DMS 273 (cell line): ENCODE measurements at regions not wholly inside any gene's neighbourhood (a gene's known extent, or its start where the extent isn't known, plus 50 kb on each side); places are given as distances from the start of the nearest gene placed in this dataset.

Experiments used
- DNase-seq: peaks from one replicate; lab custom pipeline; 2025; ENCODE audit not compliant: unreplicated experiment; lab: John Stamatoyannopoulos, UW

DNA sequence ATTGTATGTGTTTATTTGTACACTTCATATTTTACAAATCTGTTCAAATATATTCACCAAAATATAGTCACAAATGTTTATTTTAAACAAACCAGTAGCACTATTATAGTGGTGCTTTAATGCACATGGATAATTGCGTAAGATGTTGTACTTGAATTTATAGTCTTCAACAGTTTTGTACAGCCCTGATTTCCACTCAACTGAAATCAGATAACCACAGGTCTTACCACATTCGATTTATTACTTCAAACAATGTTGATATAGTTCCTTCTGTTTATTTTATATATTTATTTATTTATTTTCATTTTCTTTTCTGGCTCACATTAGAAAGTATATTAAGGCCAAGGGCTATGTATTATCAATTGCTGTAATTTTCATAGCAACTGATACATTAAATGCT lies 99.4 kb upstream of the ZNF804A start:
- DNase-seq = no peak

DNA sequence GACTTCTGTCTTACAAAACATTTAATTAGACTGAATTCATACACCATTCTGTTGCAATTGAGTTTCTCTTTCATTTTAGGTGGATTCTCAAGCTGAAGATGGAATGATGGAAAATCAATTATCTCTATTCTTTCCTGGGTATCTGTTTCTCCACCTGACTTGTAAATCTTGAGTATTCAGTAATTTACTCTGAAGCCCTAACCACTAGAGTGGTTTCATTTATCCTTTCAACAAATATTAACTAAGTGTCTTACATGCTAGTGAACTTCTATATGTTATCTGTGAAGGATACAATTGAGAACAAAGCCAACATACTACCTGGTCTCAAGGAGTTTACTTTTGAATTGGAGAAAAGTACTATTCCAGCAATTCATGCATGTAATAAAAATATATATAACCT lies 94.1 kb upstream of the ZNF804A start:
- no peak for DNase-seq

DNA sequence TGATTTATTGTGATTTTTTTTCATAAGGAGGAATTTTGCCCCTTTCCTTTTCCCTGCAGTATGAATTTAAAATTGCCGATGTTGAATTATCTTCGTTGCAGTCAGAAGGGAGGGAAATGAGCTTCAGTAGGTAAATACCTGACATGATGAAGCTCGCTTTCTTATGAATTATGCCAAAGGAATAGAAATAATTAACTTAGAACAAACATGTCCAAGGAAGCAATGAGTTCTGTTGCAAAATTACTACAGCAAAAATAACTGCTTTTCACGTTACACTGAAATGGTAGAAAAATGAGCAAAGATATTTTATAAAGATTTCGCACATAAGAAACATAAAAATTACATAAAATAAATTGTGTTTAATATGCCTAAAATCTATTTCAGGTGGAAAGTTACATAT lies 91.1 kb upstream of the ZNF804A start:
- DNase-seq = no peak

DNA sequence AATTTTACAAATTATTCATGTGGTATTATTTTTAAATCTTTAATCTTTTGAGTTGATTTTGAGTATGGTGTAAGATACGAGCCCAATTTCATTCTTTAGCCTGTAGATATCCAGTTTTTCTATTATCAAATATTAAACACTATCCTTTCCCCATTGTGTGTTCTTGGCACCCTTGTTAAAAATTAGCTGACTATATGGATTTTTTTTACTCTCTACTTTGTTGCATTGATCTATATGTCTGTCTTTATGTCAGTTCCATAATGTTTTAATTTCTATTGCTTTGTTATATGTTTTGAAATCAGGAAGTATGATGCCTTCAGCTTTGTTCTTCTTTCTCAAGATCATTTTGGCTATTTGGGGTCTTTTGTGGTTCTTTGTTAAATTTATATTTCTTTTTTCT lies 80.9 kb upstream of the ZNF804A start:
- no peak for DNase-seq

DNA sequence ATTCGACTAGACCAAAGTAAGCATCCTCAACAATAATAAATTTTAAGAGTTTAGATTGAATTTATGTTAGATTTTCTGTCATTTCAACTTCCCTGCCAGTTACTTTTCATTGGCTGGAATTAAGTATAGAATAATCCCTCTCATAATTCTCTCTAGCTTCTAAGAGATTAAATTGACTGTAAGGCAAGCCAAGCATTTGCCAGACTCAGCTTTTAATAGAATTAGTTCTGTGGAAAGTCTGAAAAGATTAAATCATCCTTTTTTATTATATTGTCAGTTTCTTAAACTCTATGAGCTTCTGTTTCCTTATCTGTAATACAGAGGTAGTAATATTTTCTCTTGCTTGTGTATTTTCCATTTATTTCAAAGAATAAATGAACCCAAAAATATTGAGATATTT lies 77.9 kb upstream of the ZNF804A start:
- no peak for DNase-seq

DNA sequence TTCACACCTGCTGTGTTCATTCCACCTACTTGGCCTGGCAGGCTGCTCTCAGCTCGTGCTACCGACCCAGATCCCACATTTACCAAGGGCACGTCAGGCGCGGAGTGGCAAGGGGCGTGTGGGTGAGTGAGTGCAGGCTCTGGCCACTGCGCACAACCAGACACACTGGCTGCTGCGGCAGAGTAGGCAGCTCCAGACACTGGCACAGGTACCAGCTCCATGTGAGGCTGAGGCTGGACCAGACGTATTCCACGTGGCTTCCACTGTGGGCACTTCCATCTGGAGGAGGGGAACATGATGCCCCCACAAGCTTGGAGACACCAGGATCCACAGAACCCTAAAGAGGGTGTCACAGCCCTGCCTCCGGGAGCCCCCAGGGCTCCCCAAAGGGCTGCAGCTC lies 74.6 kb upstream of the ZNF804A start:
- DNase-seq = no peak

DNA sequence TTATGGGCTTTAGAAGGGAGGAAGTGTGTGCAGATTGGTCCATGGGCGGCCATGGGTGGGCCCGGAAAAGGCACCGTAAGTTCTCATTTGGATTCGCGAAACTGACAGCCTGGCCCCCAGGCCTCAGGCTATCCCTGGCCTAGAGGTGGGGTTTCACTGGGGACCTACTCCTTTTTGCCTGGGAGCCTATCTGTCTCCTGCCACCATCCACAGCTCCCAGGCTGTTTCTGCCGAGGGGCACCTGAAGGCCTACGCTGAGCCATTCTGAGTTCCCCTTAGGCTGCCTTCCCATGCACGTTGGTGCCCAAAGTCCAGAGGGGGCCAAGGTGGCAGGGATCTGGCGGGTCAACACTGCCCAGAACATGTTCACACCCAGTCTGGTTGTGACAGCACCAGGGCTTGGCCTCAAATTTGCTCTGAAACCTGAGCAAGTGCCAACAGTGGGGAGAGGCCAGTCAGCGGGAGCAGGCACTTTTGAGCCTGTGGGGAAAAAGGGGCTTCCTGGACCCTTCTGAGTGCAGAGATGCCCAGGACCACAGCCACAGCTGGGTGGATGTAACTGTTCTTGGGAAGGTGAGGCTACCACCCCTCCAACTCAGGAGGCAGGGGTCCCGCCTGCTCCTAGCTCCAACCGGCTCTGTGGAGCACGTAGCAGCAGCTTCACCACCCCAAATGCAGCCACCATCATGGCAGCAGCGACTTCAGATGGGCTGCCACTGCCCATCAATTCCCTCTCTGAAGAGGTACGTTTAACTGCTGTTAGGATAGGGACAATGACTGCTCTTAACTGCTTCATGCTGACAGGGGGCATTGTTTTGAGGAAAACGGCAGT lies 73.6 kb upstream of the ZNF804A start:
- DNase-seq = no peak

DNA sequence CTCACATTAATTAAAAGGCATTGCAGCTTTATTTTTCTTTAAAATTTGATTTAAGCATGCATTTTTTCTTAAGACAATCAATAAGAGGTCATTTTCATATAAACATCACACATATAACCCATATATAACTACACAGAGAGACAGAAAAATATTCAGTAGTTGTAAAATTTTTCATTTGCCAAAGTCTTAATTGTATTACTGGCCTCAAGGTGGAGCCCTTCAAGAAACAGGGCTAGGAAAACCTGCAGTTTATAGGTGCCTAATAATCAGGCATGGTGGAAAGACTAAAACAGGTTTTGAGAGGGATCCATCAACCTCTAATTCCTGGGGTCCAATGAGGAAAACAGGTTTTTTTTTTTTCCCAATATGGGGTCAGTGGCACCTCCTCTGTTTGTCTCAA lies 71.3 kb upstream of the ZNF804A start:
- no peak for DNase-seq

DNA sequence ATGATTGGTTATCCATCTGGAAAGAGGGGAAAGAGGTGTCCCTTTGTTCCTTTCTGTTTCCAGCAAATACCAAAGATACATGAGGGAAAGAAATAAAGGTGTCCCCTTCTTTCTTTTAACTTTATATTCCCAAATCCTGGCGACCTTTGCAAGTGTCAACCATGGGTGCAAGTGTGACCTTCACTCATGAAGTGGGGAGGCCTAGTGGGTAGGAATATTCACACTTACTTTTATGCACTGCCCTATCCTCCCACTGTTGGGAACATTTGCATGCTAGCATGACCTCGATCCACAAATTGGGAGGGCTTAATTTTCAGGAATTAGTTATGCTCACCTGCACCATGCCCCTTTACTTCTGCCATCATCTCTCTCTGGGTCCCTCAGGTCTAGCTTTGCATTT lies 70.2 kb upstream of the ZNF804A start:
- DNase-seq = no peak

DNA sequence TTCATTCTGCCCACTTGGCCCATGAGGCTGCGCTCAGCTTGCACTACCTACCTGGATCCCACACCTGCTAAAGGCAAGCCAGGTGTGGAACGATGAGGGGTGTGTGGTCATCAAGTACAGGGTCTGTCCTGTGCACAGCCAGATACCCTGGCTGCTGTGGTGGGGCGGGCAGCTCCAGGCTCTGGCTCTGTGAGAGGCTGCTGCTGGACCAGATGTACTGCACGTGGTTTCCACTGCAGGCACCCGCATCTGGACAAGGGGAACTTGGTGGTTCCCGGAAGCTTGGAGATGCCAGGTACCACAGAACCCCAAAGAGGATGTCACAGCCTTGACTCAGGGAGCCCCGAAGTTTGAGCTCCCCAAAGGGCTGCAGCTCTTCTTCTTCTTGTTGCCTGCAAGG lies 68.1 kb upstream of the ZNF804A start:
- DNase-seq = no peak

DNA sequence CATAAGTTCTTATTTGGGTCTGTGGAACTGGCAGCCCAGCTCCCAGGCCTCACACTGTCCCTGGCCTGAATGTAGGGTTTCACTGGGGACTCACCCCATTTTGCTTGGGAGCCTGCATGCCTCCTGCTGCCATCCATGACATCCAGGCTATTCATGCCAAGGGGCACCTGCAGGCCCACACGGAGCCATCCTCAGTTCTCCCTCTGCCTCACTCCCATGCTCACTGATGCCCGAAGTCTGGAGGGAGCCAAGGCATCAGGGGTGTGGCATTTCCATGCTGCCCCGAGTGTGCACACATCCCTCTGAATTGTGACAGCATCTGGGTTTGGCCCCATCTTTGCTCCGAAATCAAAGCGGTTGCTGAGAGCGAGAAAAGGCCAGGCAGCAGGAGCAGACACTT lies 67.4 kb upstream of the ZNF804A start:
- no peak for DNase-seq

DNA sequence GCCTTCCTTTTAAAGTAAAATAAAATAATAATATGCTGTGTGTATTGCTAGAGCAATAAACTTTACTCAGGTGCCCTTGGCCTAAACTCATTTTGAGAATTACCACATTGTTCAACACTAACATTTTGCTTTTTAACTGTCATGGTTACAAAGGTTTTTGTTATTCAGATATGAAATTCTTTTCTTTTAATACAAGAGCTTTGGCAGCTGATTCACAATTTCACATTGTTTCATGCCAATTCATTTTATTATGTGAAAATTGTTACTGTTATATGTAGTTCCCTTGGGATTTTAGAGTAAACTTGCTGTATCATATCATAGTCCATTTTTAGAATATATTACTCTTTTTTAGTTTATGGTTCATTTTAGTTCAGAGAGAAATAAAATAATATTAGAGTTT lies 65.8 kb upstream of the ZNF804A start:
- DNase-seq = no peak

DNA sequence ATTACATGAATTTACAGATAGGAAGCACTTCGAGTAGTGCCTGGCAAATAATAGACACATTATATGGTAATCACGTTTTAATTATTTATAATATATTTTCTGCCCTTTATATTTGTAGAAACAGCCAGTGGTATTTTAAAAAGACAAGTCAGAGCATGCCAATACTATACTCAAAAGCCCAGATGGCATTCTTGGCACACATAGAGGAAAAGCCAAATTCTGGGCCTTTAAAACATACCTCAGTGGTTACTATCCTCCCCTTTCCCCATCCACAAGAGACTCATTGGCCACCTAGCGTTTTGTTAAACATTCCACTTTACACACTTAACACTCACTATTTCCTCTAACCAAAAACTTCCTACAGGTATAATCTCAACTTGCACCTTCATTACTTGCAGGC lies 63.3 kb upstream of the ZNF804A start:
- peak; percentile 86 for DNase-seq

DNA sequence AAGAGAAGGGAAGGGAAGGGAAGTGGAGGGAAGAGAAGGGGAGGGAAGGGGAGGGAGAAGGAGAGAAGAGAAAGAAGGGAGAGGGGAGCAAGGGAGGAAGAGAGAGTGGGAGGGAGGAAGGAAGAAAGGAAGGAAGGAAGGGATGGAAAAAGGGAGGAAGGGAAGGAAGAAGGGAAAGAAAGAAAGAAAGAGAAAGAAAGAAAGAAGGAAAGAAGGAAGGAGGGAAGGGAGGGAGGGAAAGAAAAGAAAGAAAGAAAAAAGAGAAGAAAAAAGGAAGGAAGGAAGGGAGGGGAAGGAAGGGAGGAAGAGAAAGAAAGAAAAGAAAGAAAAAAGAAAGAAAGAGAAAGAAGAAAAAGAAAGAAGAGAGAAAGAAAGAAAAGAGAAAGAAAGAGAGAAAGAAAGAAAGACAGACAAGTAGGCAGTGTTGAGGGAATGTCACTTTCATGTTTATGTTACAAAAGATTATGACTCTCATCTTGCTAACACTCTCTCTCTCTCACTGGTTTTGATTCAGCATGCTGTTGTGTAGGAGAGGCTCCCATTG lies 58.0 kb upstream of the ZNF804A start:
- DNase-seq = no peak

DNA sequence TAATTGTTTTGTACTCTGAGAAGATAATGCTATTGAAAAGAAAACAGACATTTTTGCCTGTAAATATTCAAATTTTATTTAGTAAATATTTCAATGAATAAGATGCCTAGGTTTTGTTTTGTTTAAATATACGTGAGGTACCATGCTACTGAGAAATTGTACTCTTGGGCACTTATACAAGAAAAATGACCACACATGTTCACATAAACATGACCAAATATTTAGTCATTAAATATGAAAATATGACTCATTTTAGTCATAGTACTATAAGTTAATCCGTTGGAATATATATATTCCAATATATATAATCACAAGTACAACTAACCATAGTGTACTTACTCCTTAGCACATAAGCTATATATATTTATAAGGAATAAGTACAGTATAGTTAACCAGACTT lies 56.7 kb upstream of the ZNF804A start:
- DNase-seq = no peak

DNA sequence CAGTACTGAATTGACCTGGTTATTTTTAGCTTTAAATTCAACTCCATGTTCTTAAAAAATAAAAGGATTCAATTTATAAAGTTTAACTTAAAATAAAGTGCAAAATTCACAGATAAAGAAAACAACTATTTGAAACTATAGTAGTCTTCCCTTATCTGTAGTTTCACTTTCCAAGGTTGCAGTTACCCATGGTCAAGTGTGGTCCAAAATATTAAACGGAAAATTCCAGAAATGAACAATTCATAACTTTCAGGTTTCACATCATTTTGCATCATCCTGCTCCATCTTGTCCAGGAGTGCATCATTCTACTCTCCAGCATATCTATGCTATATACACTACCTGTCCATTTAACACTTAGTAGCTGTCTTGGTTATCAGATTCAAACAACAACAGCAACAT lies 54.5 kb upstream of the ZNF804A start:
- DNase-seq = no peak
